CD4-positive, alpha-beta T cell treated with Interleukin-4 for 4 hours (primary cell): ENCODE measurements at regions not wholly inside any gene's neighbourhood (a gene's known extent, or its start where the extent isn't known, plus 50 kb on each side); places are given as distances from the start of the nearest gene placed in this dataset.
"Not testable (repeated sequence)": the region's sequence is repeated elsewhere in the genome, so short reads cannot be mapped to it uniquely, and the experiment has no call there.

ENCODE experiments used
- DNase-seq: peaks from one replicate; pipeline ENCODE4 v3.0.0-alpha.2; 2020

DNA sequence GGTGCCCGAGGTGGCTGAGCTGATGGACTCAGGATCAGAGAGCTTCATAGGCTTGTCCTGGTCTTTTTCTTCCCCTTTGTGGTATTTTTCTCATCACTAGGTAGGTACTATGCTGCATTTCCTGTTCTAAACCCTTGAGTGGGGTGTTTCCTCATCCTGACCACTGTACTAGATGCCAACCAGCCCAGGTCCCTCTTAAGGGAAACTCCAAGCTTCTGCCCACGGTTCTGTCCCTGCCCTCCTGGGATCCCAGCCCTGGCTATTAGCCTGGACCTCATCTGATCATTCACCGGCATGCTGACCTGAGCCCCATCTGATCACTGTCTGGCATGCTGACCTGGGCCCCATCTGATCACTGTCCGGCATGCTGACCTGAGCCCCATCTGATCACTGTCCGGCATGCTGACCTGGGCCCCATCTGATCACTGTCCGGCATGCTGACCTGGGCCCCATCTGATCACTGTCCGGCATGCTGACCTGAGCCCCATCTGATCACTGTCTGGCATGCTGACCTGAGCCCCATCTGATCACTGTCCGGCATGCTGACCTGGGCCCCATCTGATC, 207.6 kb downstream of the NDUFA10 start:
- not testable (repeated sequence) for DNase-seq

DNA sequence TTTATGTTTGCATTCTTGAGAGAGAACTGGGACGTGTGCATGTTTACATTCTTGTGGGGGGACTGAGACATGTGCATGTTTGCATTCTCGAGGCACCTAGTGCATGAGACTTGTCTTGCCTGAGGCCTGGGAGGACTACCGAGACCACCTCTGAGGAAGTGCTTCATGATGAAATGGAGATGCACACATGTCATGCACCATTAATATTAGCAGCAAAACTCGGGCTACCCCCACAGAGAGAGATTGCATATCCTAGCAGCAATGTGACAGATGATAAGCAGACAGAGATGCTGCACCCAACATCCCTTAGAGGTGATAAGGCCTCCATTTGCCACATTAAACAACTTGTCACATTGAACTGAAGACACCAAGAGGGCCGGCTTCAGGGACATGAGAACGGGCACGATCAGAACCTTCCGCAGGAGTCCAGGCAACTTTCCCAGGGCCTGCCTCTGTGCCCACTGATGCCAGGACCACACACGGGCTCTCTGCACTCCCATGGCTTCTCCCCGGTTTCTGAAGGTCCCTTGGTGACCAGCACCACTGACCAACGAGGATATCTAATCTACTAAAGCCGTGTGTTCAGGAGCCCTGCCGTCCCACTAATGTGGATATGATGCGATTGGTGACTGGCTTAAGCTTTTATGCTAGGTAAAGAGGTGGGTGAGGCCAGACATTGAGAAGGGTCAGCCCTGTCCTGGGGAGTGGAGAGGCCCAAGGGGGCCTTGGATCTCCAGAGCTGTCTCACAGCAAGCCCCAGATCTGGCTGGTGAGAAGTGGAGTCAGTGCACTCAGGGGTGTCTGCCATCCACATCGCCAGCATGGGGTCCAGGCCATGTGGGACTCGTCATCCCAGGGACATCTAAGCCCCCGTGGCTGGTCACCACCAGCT, 208.3 kb downstream of the NDUFA10 start:
- DNase-seq = no peak

DNA sequence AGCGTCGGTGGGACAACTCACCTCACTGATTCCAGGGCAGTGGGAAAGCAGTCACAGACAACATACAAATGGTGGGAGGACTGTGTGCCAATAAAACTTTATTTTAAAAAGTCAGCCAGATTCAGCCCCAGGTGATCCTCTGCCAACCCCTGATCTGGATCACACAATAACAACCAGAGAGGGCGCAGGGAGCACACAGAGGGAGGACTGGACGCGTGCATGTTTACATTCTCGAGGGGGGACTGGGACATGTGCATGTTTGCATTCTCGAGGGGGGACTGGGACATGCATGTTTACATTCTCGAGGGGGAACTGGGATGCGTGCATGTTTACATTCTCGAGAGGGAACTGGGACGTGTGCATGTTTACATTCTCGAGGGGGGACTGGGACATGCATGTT, 209.5 kb downstream of the NDUFA10 start:
- no peak for DNase-seq

DNA sequence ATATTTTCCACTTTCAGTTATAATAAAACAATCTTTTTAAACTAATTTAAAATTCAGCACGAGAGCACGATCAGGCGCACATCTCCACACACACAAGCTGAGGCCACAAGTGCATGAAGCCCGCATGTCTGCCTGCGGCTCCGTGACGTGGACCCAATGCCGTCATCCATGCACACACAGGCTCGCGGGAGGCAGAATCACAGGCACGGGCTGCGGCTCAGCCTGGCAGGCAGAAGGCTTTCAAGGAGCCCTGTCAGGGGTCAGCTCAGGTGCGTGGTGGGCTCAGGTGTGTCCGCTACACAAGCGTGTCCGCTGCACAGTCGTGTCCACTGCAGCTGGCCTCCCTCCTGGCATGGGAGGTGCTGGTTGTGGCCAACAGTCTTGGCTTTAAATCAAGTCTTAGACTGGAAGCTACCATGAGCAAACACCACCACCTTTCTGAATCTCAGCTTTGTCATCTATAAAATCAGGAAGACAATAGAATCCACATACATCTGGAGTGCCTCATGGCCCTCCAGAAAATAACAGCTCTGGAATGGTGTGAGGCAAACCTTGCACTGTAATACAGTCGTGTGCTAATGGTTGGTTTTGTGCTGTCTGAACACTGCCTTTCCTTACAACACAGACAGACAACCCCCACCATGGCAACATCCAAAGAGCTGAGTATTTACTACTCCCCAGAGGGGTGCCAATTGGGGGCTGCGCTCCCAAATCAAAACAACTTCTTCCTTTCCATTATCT, 210.1 kb downstream of the NDUFA10 start:
- no peak for DNase-seq

DNA sequence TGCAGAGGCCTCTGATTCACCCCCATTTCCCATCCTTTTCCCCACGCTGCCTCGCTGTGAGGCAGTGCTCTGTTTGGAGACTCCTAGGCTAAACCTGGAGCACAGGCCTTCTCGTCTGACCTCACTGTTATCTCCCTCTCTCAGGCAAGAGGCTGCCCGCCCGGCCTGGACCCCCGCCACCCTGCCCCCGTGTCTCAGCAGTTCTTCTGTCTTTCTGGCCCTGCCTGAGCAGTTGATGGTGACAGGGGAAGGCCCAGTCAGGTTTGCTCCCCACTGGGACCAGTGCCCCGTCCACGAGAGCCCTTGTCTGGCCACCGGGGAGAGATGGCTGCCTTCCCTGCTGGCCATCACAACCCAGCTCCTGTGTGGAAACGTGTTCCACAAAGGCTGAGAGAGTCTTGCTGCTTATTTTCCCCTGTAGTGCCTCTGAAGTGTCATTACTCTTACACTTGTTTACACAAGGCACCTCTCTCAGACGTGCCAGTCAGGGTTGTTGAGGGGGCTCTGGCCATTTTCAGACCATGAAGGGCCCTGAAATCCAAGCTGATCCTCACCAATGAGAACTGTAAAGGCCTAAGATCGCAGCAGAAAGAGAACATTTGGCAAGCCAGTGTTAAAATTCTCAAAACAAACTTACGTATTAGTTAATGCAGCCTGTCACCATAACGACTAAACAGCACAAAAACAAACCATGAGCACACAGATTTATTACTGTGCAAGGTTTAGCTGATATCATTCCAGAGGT, 210.9 kb downstream of the NDUFA10 start:
- DNase-seq = no peak

DNA sequence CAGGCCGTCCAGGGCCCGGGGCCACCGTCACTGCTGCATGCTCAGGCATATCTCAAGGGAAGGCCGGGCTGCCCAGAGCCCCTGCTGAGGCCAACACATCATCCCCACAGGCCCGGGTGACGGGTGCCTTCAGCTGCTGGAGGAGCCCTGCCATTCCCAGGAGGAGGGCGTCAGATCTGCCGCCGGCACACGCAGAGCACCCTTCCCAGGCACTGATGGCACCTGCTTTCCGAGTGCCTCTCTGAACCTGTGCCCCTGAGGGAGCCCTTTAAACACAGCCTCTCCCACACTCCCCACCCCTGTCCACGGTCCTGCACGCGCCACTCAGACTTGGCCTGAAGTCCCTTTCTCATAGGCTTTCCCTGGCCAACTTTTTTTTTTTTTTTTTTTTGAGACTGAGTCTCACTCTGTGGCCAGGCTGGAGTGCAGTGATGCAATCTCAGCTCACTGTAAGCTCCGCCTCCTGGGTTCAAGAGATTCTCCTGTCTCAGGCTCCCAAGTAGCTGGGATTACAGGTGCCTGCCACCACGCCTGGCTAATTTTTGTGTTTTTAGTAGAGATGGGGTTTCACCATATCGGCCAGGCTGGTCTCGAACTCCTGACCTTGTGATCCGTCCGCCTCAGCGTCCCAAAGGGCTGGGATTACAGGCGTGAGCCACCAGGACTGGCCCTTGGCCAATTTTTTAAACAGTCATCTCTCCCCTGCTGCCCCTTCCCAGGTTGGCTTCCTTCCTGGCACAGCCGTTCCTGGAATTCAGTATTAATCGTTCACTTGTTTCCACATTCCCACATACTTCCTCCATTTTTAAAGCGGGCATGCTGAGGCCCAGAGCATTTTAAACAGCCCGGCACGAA, 211.7 kb downstream of the NDUFA10 start:
- no peak for DNase-seq

DNA sequence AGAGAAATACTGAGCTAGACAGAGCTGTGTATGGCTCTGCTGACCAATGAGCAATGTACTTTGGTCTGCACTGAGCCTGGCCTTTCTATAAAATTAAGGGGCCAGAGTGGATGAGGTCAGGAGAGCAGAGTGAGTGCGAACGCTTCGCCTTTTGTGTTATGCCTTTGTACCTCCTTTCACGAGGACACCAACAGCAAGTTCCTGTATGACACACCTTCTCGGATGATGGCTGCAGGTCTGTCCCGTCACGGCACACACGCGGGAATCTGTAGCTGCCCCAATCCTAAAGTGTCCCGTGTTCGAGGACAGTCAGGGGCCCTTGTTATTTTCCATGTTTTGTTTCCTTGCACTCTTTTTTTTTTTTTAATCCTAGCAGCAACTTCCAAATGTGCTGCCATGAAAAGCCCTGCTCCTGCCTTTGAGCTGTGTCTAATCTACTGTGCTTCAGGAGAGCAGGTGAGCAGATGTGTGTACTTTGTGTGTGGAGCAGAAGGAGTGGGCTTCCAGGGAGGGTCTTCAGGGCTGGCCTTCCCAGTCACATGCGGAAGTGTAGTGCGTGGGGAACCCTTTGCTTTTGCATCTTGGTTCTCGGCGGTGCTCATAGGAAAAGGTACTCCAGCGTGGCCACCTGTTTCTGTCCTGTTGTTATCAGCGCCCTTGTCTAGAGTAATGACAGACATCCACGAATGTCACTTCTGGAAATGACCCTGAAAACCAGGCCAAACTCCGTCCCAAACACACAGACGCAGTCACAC, 213.2 kb downstream of the NDUFA10 start:
- DNase-seq = no peak

DNA sequence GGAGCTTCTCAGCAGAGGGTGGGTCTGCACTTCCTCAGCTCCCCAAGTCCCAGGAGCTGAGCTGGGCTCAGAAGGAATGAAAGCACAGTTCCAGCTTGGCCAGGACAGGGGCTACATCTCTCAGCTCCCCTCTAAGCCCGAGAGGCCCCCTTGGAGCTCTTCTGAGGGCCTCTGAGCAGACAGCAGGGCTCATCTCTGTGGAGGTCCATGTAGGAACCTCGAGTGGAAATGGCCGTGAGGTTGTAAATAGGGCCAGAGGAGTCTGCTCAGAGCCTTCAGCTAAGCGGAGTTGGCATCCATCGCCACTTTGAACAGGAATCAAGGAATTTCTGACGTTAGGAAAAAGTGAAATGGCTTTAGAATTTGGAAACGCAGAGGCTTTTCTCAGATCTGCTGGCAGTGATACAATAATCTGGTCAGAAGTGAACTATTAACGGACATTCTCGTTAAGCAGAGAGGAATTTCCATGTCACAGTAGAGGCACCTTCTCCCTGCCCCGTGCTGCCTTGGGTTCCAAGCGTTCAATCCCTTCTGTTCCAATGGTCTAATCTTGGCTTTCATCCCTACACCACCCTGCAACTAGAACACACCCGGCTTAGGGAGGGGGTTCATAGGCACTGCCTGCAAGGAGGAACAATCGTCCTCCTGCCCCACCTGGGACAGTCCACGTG, 213.9 kb downstream of the NDUFA10 start:
- DNase-seq = no peak

DNA sequence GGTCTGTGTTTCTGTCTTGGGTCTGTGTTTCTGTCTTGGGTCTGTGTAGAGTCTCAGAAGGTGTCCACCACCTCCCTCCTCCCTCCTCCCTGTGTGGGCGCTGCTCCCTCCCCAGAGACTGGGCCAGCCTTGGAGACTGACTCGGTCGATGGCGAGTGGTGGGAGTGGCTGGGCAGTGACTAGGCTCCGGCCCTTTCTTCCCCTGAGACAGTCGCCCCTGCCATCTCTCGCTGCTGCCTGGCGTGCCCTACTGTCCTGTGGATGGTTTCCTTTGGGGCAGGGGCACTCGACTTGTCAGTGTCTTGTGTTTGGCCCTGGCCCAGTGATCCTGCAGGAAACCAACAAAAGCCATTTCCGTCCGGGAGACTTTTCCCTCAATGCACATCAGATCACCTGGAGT, 215.8 kb downstream of the NDUFA10 start:
- no peak for DNase-seq

DNA sequence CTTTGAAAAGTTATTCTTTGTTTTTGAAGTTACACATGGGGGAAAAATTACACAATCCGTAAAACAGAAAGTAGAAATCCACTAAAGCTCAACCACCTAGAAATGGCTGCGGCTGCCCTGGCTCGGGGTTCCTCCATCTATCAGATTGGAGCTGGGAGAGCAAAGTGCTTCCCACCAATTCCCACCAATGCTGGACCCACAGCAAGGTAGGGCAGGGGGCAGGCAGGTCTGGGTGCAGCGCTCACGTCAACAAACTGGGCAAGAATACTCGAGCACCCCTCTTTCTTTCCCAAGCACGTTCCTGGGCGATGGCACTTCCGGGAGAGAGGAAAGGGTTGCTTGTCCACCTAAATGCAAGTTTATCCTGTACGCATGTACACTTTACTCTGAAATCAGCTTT, 217.6 kb downstream of the NDUFA10 start:
- no peak for DNase-seq

DNA sequence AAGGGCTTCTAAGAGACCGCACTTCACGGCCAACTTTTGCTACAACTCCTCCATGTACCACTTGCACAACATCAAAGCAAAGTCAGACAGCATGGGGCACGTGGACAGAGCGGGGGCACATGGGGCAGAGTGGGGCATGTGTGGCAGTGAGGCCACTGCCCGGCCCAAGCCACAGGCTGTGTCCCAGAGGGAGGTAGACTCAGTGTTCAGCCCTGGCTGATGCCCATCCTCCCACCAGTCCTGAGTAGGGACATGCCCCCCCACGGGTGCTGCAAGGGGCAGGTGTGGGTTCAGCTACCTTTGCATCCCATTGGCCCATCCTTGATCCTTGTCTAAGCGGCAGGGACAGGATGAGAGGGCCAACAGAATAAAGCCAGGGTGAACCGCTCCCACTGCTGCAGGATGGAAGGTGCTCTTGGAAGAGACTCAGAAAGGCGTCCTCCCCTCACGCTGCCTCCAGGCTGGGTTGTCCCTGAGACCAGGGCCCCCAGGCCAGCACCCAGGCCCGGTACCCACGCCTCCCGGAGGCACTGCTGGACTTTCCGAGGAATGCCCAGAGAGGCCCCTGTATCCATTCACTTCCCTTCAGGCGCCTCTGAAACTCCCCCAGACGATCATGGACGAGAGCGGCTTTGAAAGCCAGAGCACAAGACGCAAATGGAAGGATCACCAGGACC, 218.2 kb downstream of the NDUFA10 start:
- no peak for DNase-seq

DNA sequence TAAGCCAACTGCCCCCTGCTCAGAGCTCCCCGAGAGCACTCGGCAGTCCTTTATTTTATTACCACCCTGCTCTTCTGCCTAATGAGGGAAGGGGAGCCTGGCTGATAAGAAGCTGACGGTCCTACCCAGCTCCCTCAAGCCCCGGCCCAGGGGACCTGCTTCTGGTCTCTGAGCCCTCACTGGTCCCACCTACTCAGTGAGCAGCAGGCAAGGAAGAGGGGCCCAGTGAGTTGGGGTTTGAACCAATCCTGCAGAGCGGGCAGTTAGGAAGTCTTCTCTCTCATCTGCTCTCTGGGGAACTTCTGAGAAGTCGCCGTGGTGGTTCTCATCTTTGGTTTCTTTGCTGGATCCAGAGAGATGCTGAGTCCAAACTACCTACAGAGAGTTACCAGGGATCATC, 218.9 kb downstream of the NDUFA10 start:
- no peak for DNase-seq

DNA sequence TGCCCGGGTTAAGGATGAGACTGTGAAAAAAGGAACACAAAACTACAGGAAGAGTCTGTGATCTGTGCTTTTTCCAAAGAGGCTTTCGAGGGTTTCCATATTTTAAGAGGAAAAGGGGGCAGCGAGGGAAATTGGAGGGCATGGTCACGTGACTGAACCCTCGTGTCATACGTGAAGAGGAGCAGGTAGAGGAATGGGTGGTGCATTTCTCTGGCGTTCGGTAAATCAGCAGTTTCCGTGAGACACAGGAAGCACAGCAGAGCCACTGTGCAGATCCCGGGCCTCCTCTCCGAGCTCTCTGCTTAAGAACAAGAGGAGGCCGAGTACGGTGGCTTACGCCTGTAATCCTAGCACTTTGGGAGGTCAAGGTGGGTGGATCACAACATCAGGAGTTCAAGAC, 219.7 kb downstream of the NDUFA10 start:
- DNase-seq = no peak

DNA sequence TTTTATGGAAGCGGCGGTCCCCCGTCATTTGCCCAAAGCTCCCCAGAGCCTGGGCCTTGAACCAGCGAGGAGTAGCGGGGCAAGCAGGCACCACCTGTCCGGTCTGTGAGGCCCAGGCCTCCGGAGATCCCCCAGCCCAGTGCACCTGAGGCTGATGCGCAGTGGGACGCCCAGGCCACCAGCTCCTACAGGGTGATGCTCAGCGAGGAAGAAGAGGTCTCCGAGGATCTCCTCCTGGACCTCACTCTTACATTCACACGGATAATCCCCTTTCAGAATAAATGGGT, 220.2 kb downstream of the NDUFA10 start:
- DNase-seq = no peak

DNA sequence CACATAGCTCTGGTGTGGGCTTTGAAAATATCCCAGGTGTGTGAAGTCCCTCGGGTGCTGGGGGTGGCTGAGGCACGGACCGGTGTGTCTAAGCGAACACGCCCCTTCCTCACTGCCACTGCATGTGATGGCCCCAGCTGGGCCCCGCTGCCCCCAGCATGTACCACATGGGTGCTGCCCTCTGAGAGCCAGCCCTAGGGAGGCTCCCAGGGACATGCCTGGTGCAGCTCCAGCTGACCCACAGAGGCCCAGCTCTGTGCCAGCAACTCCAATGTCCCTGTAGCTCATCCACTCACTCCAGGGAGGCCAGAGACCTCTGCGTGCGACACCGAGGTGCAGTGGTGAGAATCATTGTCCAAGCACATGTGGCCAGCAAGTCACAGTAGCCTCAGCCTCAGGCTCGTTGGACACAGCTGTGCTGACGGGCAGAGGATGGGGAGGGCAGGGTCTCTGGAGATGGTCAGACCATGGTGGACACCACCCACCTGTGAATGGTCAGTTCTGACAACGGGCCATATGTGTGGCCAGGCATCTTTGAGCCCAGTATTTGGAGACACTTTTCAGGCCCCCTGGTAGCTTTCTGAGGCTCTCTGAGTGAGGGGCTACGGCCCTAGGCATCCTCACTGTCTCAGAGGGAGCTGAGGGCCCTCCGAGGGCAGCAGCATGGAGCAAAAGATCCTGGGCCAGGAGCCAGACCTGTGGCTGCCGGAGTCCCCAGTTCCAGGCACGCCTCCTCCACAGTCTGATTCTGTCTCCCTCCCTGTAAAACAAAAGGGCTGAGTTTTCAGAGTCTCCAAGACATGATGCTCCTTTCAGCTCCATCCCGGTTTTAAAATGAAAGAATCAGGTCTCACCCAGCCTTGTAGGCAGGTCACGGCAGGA, 220.7 kb downstream of the NDUFA10 start:
- DNase-seq = no peak

DNA sequence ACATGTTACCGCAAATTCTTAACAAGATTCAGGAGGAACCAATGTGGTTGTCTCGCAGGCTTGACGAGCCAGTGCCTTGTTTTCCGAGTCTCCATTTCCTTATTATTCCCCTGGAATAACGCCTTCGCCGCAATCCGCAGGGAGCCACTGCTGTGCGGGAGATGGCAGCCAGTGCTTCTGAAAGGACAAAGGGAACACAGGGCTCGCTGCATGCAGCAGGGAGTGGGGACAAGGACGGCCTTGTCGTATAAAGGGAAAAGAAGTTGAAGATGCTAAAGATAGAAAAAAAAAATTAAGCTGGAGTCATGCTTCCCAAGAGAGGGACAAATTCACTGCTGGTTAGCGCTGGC, 221.4 kb downstream of the NDUFA10 start:
- DNase-seq = no peak

DNA sequence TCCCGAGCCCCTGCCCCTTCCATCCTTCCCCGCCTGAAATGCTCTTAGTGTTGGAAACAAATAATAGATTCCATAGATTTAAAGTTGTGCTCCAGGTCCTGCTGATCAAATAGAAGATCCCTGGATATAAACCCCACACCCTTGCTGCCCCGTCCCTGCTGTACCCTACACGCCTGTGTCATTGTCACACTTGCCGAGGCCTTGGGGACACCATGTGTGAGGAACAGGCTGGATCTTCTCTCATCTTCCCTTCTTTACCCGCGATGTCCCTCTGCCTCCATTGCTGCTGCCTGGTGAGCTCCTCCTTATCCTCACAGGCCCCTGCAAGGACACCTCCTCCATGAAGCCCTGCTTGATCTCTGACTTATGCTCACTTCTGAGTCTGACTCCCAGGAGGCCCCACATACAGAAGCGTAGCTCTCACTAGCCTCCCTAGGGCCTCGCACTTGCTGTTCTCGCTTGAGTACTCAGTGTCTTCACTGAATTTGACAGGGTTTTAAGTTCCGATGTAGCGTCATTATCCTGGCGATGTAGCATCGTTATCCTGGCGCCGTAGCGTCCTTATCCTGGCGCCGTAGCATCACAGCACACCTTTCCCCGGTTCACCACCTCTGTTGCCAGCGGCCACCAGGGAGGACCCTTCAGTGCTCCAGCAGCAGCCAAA, 221.9 kb downstream of the NDUFA10 start:
- DNase-seq = no peak

DNA sequence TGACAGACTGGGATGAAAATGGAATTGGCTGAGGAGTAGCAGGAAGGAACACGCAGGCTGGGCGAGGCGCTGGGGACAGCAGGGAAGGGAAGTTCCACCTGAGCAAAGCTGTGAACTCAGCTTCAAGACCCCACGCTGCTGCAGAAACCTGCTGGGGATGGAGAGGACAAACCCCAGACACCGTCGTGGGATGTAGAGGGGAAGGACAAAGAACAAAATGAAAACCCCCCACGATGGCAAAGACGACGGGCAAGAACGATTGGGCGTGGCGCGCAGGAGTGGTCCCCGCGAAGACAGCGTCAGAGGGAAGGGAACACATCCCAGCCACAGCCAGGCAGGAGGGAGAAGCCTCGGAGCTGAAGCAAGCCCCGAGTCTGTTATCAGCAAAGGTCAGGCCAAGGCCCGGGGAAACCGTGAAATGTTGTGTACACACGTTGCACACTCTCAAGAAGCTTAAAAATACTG, 222.9 kb downstream of the NDUFA10 start:
- DNase-seq = no peak
